ENCODE measurements at regions not wholly inside any gene's neighbourhood (a gene's known extent, or its start where the extent isn't known, plus 50 kb on each side); places are given as distances from the start of the nearest gene placed in this dataset.

DNA sequence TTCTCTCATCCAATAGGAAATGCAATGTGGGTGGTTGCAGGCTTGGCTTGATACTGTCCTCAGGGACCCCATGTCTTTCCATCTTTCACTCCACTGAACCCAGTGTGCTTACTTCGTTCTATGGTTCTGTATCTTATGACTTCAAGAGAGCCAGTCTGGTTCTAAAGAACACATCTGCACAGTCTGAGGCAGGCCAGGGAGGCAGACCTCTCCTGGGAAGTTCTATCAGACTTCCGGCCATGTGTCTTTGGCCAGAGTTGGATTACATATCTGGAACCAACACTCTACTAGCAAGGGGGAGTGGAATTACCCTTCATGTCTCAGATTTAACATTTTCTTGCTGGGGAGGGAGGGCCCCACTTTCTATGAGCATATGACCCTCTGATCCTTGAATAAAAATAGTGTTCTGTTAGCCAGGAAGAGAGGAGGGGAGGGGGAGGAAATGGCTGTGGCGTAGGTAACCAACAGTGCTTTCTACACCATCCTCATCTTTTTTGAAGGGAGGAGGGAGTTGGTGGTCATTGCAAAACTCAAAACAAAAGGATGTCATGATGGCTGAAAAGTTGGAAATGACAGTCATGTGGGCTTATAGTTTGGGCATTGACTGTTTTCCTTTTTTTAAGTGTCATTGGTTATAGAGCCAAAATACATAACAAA, 370.2 kb downstream of the GATA3 start:
- no peaks in the 10 kb centered on the region for H3K9me3 ChIP-seq
- H3K36me3 ChIP-seq (replicated peaks), result no peaks in the 10 kb centered on the region
- no peaks in the 10 kb centered on the region for H3K4me1 ChIP-seq
- H3K4me3 ChIP-seq, result no peak overlapping the region
- DNase-seq (ENCODE audit: low spot score in 2 of 2), result no peak
- in situ Hi-C loops (cut with MboI; ENCODE audit: low sequenced_read_pairs), result no loop called here
- no peaks in the 10 kb centered on the region for H3K27me3 ChIP-seq (ENCODE audit: low read depth)

DNA sequence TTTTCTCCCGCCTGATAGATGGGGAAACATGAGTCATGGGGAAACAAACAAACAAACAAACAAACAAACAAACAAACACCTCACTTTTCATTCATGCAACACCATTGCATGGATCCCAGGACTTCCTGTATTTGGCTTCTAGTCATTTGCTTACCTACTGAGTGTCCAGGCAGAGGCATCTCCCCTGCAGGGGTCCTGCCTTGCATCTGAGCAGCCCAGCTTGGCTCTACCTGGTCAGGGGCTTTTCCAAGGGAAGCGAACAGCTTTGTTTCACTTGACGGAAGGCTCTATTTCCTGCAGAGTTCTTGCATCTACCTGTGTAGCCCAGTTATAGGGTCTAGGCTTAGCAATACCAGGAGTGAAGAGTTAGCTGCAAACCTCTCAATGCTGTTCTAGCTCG, 374.2 kb downstream of the GATA3 start:
- H3K4me1 ChIP-seq, result no peaks in the 10 kb centered on the region
- no peak overlapping the region for H3K4me3 ChIP-seq
- in situ Hi-C loops (cut with MboI; ENCODE audit: low sequenced_read_pairs), result no loop called here
- H3K36me3 ChIP-seq (replicated peaks), result no peaks in the 10 kb centered on the region
- no peaks in the 10 kb centered on the region for H3K27me3 ChIP-seq (ENCODE audit: low read depth)
- H3K9me3 ChIP-seq, result no peaks in the 10 kb centered on the region
- DNase-seq (ENCODE audit: low spot score in 2 of 2), result no peak

GRCh38 chr10:8430321-8430720, 375.8 kb downstream of the GATA3 start:
- no peak overlapping the region for H3K4me3 ChIP-seq
- H3K4me1 ChIP-seq, result no peaks in the 10 kb centered on the region
- no peaks in the 10 kb centered on the region for H3K36me3 ChIP-seq (replicated peaks)
- DNase-seq (ENCODE audit: low spot score in 2 of 2), result no peak
- no peaks in the 10 kb centered on the region for H3K9me3 ChIP-seq
- in situ Hi-C loops (cut with MboI; ENCODE audit: low sequenced_read_pairs), result no loop called here
- no peaks in the 10 kb centered on the region for H3K27me3 ChIP-seq (ENCODE audit: low read depth)

GRCh38 chr10:8431511-8431910, 377.0 kb downstream of the GATA3 start:
- no peak for DNase-seq (ENCODE audit: low spot score in 2 of 2)
- H3K27me3 ChIP-seq (ENCODE audit: low read depth), result no peaks in the 10 kb centered on the region
- no peaks in the 10 kb centered on the region for H3K4me1 ChIP-seq
- in situ Hi-C loops (cut with MboI; ENCODE audit: low sequenced_read_pairs), result no loop called here
- H3K36me3 ChIP-seq (replicated peaks), result no peaks in the 10 kb centered on the region
- H3K4me3 ChIP-seq, result no peak overlapping the region
- H3K9me3 ChIP-seq, result no peaks in the 10 kb centered on the region

DNA sequence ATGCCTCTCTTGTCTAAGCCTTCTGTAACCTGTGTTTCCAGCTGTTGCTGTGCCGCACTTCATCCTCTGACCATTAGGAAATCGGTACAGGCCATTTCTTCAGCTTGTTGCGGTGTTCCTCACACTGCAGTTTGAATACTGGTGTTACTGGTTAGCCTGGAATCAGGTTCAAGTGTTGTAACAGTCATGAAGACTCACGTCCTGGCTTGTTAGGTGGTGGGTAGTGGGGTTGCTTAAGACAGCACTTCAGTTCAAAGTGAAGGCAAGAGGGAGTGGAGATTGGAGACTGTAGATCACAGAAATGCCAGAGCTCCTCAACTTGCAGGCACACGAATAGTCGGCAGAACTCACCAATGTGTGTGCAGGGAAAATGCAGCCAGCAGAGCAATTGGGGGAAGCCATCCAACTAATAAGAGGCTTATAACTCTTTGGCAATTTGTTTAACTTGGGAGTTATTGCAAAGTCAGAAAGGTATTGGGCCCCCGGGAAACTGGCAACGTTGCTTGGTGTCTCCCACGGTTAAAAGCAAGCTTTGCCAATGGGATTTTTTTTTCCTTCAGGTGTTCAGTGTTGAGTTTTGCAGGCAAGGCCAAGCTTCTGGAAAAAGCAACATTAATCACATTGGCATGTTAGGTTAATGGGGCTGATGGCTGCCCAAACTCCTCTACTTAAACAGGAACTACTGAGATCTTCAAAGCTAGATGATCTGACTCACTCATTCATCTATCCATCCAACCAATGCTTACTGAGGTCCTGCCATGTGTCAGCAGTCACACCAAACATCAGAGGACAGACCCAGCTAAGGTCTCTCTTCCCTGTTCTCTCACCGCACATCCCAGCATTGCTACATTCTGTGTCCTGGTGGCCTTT, 380.9 kb downstream of the GATA3 start:
- Histone ChIP-seq H3K4me1 (no peaks in the 10 kb centered on the region), H3K4me3 (no peak overlapping the region), H3K27me3 (ENCODE audit: low read depth) (no peaks in the 10 kb centered on the region), H3K9me3 (no peaks in the 10 kb centered on the region), H3K36me3 (replicated peaks) (no peaks in the 10 kb centered on the region)
- no peak for DNase-seq (ENCODE audit: low spot score in 2 of 2)
- in situ Hi-C loops (cut with MboI; ENCODE audit: low sequenced_read_pairs), result no loop called here

- H3K36me3 ChIP-seq (replicated peaks), result no peaks in the 10 kb centered on the region
- no peaks in the 10 kb centered on the region for H3K9me3 ChIP-seq
- DNase-seq (ENCODE audit: low spot score in 2 of 2), result no peak
- H3K27me3 ChIP-seq (ENCODE audit: low read depth), result no peaks in the 10 kb centered on the region; the same call in 1 of the 2 replicates
- no peaks in the 10 kb centered on the region for H3K4me1 ChIP-seq
- no peak overlapping the region for H3K4me3 ChIP-seq
- in situ Hi-C loops (cut with MboI; ENCODE audit: low sequenced_read_pairs), result no loop called here
Measured at GRCh38 chr10:8437896-8438295, 383.4 kb downstream of the GATA3 start.

GRCh38 chr10:8438603-8439002, 384.1 kb downstream of the GATA3 start:
- Histone ChIP-seq H3K9me3 (no peaks in the 10 kb centered on the region), H3K4me3 (no peak overlapping the region), H3K27me3 (ENCODE audit: low read depth) (no peaks in the 10 kb centered on the region; the same call in 1 of the 2 replicates), H3K36me3 (replicated peaks) (no peaks in the 10 kb centered on the region), H3K4me1 (no peaks in the 10 kb centered on the region)
- in situ Hi-C loops (cut with MboI; ENCODE audit: low sequenced_read_pairs), result no loop called here
- DNase-seq (ENCODE audit: low spot score in 2 of 2), result no peak

GRCh38 chr10:8439040-8439439, 384.6 kb downstream of the GATA3 start:
- no peak overlapping the region for H3K4me3 ChIP-seq
- H3K36me3 ChIP-seq (replicated peaks), result no peaks in the 10 kb centered on the region
- DNase-seq (ENCODE audit: low spot score in 2 of 2), result no peak
- in situ Hi-C loops (cut with MboI; ENCODE audit: low sequenced_read_pairs), result no loop called here
- H3K27me3 ChIP-seq (ENCODE audit: low read depth), result peaks cover 3% of the 10 kb centered on the region; the same call in 1 of the 2 replicates
- H3K4me1 ChIP-seq, result no peaks in the 10 kb centered on the region
- no peaks in the 10 kb centered on the region for H3K9me3 ChIP-seq

DNA sequence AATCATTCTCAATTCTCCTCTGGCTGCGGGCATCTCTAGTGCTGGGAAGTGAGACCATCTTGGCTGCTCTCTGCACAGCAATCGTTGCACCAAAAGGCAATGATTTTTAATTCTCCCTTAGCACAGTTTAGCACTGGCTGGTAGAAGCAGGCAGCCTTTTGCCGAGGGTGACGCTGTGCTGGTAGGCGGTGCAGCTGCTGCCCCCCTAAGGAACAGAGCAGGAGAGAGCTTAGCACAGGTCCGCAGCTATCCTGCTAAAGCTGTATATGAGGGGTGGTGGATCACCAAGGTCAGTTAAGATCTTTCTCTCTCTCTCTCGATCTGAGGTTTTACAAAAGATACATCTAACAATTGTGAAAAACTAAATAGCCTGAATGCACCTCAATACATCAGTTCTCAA, 390.1 kb downstream of the GATA3 start:
- no peaks in the 10 kb centered on the region for H3K36me3 ChIP-seq (replicated peaks)
- peaks cover 5% of the 10 kb centered on the region; the same call in 1 of the 2 replicates for H3K27me3 ChIP-seq (ENCODE audit: low read depth)
- no peak overlapping the region for H3K4me3 ChIP-seq
- H3K4me1 ChIP-seq, result no peaks in the 10 kb centered on the region
- H3K9me3 ChIP-seq, result no peaks in the 10 kb centered on the region; the same call in 1 of the 2 replicates
- peak in 1 of 2 experiments; percentile 7 for DNase-seq (ENCODE audit: low spot score in 2 of 2)
- in situ Hi-C loops (cut with MboI; ENCODE audit: low sequenced_read_pairs), result no loop called here

DNA sequence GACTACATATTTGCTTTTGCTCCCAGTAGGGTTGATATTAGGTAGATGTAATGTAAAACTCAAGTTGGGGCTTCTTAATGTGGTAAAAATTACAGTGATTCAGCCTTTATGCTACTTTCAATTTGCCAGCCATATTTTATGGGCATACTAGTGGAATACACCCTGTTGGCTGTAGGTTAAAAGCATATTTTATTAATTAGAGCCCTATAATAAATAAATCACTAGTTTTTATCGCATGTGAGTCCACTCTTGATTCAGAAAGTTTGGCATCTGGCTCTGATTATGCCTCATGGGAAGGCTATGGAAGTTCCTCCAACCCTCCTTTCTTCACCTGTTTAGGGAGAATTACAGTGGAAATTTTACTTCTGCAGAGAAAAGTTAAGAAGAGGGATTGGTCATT, 390.9 kb downstream of the GATA3 start:
- no peaks in the 10 kb centered on the region for H3K4me1 ChIP-seq
- peaks cover 5% of the 10 kb centered on the region; the same call in 1 of the 2 replicates for H3K27me3 ChIP-seq (ENCODE audit: low read depth)
- no peak for DNase-seq (ENCODE audit: low spot score in 2 of 2)
- H3K36me3 ChIP-seq (replicated peaks), result no peaks in the 10 kb centered on the region
- H3K4me3 ChIP-seq, result no peak overlapping the region
- in situ Hi-C loops (cut with MboI; ENCODE audit: low sequenced_read_pairs), result no loop called here
- no peaks in the 10 kb centered on the region; the same call in 1 of the 2 replicates for H3K9me3 ChIP-seq

- in situ Hi-C loops (cut with MboI; ENCODE audit: low sequenced_read_pairs), result no loop called here
- Histone ChIP-seq H3K4me1 (no peaks in the 10 kb centered on the region), H3K9me3 (no peaks in the 10 kb centered on the region; the same call in 1 of the 2 replicates), H3K36me3 (replicated peaks) (no peaks in the 10 kb centered on the region), H3K27me3 (ENCODE audit: low read depth) (0 out of 2 replicates have a peak, but pooled peaks cover 2% of the 10 kb centered on the region), H3K4me3 (no peak overlapping the region)
- no peak for DNase-seq (ENCODE audit: low spot score in 2 of 2)
Measured at GRCh38 chr10:8449909-8450308, 395.4 kb downstream of the GATA3 start.

DNA sequence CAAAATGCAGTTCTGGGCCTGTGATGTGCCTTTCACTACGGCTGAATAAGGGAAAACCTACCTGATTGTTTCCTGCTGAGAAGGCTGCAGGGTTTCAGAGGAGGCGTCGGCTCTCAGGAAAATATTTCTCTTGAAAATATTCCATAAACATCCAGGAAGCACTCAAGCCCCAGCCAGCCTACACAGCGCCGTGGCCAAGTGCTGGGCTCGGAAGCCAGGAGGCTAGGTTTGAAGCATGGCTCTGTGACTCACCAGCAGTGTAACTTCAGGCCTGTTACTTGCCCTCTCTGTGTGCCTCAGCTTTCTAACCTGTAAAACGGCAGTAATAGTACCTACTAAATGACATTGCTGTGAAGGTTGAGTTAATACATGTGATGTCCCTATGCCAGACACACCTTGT, 399.1 kb downstream of the GATA3 start:
- no peaks in the 10 kb centered on the region for H3K36me3 ChIP-seq (replicated peaks)
- in situ Hi-C loops (cut with MboI; ENCODE audit: low sequenced_read_pairs), result no loop called here
- no peaks in the 10 kb centered on the region; the same call in 1 of the 2 replicates for H3K27me3 ChIP-seq (ENCODE audit: low read depth)
- H3K9me3 ChIP-seq, result no peaks in the 10 kb centered on the region
- DNase-seq (ENCODE audit: low spot score in 2 of 2), result peak in 1 of 2 experiments; percentile 8
- no peaks in the 10 kb centered on the region for H3K4me1 ChIP-seq
- H3K4me3 ChIP-seq, result no peak overlapping the region

- in situ Hi-C loops (cut with MboI; ENCODE audit: low sequenced_read_pairs), result no loop called here
- Histone ChIP-seq H3K27me3 (ENCODE audit: low read depth) (no peaks in the 10 kb centered on the region; the same call in 1 of the 2 replicates), H3K4me1 (no peaks in the 10 kb centered on the region), H3K36me3 (replicated peaks) (no peaks in the 10 kb centered on the region), H3K4me3 (no peak overlapping the region), H3K9me3 (no peaks in the 10 kb centered on the region)
- DNase-seq (ENCODE audit: low spot score in 2 of 2), result no peak
Measured at GRCh38 chr10:8454357-8454756, 399.9 kb downstream of the GATA3 start.

DNA sequence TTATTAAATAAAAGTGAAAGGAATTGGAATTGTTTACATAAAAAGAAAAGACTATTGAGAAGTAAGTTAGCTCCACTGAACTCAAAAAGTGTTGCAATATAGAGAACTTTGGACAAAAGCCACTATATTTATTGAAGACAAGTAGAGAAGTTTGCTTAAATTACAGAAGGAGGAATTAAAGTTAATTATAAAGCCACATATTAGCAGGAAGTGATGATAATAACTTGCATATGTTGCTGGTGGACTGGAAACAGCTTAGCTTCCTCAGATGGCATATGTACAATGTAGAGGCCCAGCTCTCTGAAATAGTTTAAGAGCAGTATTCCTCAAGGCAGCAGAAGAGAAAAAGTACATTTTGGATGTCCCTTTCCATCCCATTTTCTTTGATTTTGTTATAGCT, 400.7 kb downstream of the GATA3 start:
- H3K9me3 ChIP-seq, result no peaks in the 10 kb centered on the region
- no peak for DNase-seq (ENCODE audit: low spot score in 2 of 2)
- H3K36me3 ChIP-seq (replicated peaks), result no peaks in the 10 kb centered on the region
- no peaks in the 10 kb centered on the region; the same call in 1 of the 2 replicates for H3K27me3 ChIP-seq (ENCODE audit: low read depth)
- in situ Hi-C loops (cut with MboI; ENCODE audit: low sequenced_read_pairs), result no loop called here
- no peak overlapping the region for H3K4me3 ChIP-seq
- no peaks in the 10 kb centered on the region for H3K4me1 ChIP-seq

All from HAP-1 (cell line).